ENCODE measurements at regions not wholly inside any gene's neighbourhood (a gene's known extent, or its start where the extent isn't known, plus 50 kb on each side); places are given as distances from the start of the nearest gene placed in this dataset.

DNA sequence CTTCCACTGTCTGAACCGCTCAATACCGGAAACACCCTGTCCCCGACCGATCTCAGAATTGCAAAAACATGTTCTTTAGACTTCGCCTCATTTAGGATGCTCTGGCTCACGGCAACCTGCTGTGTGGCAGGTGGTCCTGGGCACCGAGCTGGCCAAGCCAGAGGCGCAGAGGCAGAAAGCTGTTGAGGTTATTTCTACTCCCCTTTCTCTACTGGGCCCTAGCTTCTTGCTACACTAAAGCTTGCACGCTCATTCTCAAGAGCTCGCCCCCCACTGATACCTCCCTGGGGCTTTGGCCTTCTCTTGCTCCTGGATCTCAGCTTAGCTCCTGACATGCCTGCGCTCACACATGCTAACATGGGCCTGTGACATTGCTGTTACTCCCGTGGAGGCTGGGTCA, 417.4 kb downstream of the LPIN1 start:
- Mint-ChIP-seq H3K27me3 (no peaks in the 10 kb centered on the region), H3K27ac (no peak overlapping the region), H3K4me3 (no peak overlapping the region), H3K9me3 (ENCODE audit: insufficient read depth) (no peaks in the 10 kb centered on the region), H3K4me1 (peaks cover 13% of the 10 kb centered on the region)
- no peak overlapping the region for H3K27ac ChIP-seq (ENCODE audit: low read length in 2 of 2)
- H3K4me3 ChIP-seq (ENCODE audit: control extremely low read depth in 1 of 5, extremely low read depth in 1 of 5, insufficient read depth in 1 of 5, low read depth in 2 of 5, low read length in 4 of 5), result no peak overlapping the region
- ChIA-PET CTCF (no interaction called here), POLR2A (no interaction called here)
- no peak overlapping the region for H2AFZ ChIP-seq (ENCODE audit: insufficient read depth, low read depth, low read length, poor library complexity, severe bottlenecking)
- no peaks in the 10 kb centered on the region for H3K79me2 ChIP-seq (ENCODE audit: control insufficient read depth, insufficient read depth, low read length)
- no peak for DNase-seq
- no peaks in the 10 kb centered on the region for H4K20me1 ChIP-seq (ENCODE audit: control insufficient read depth, insufficient read depth, low read length, poor library complexity, severe bottlenecking)
- no peaks in the 10 kb centered on the region for H3K9me3 ChIP-seq (ENCODE audit: control extremely low read depth in 1 of 3, control insufficient read depth in 2 of 3, insufficient read depth in 1 of 3, low read length in 2 of 3)
- H3K36me3 ChIP-seq (replicated peaks in 1 of 2; ENCODE audit: control extremely low read depth in 1 of 2, control insufficient read depth in 1 of 2, extremely low read depth in 1 of 2, insufficient read depth in 2 of 2, low read length in 1 of 2), result no peaks in the 10 kb centered on the region
- peaks cover 6 to 7% of the 10 kb centered on the region in 2 donors for H3K4me1 ChIP-seq (ENCODE audit: control insufficient read depth in 2 of 2, insufficient read depth in 2 of 2, low read length in 2 of 2)
- intact Hi-C loops (cut with micrococcal nuclease), result no loop called here
- TF ChIP-seq EZH2 (IDR thresholded peaks at IDR 0.05; ENCODE audit: borderline replicate concordance, insufficient read depth, low read depth, low read length, poor library complexity, severe bottlenecking), result no peak
- TF ChIP-seq, protein P1, sequence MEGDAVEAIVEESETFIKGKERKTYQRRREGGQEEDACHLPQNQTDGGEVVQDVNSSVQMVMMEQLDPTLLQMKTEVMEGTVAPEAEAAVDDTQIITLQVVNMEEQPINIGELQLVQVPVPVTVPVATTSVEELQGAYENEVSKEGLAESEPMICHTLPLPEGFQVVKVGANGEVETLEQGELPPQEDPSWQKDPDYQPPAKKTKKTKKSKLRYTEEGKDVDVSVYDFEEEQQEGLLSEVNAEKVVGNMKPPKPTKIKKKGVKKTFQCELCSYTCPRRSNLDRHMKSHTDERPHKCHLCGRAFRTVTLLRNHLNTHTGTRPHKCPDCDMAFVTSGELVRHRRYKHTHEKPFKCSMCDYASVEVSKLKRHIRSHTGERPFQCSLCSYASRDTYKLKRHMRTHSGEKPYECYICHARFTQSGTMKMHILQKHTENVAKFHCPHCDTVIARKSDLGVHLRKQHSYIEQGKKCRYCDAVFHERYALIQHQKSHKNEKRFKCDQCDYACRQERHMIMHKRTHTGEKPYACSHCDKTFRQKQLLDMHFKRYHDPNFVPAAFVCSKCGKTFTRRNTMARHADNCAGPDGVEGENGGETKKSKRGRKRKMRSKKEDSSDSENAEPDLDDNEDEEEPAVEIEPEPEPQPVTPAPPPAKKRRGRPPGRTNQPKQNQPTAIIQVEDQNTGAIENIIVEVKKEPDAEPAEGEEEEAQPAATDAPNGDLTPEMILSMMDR (IDR thresholded peaks at IDR 0.05), result no peak
- 93% methylated on average over 11 of the region's 12 CpGs for WGBS (ENCODE audit: insufficient coverage)
- ATAC-seq (ENCODE audit: low read depth), result no peak
- no peak overlapping the region for H3K4me2 ChIP-seq (replicated peaks; ENCODE audit: low read depth, low read length, poor library complexity, severe bottlenecking)
- H3K27me3 ChIP-seq (replicated peaks in 1 of 4; ENCODE audit: control extremely low read depth in 1 of 4, control insufficient read depth in 3 of 4, insufficient read depth in 4 of 4, low read length in 3 of 4), result no peaks in the 10 kb centered on the region
- H3K9ac ChIP-seq (ENCODE audit: low read length), result no peak overlapping the region

DNA sequence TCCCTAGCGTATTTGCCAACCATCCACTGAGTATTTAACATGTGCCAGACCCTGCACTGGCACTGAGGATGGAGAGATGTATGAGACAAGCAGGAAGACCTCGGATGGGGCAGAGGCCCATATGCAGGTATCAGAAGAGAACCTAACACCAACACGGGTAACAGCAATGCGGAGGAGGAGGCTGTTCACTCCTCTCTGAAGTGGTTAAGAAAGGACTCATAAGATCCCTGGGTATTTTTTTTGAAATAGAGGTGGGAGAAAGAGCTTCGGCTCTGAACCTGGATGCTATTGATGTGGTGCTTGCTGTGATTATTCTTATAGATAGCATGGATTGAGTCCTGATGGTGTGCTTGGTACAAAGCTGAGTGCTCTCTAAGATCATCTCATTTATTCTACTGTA, 418.3 kb downstream of the LPIN1 start:
- CTCF ChIA-PET, result interaction anchor here (1.0 kb wide), 1 partner anchor 11 kb away, joined by 6 read pairs; no protein-coding TSS in a partner anchor
- H3K79me2 ChIP-seq (ENCODE audit: control insufficient read depth, insufficient read depth, low read length), result no peaks in the 10 kb centered on the region
- ATAC-seq (ENCODE audit: low read depth) (no peak), DNase-seq (no peak)
- no peak for TF ChIP-seq EZH2 (IDR thresholded peaks at IDR 0.05; ENCODE audit: borderline replicate concordance, insufficient read depth, low read depth, low read length, poor library complexity, severe bottlenecking)
- TF ChIP-seq, protein P1 (IDR thresholded peaks at IDR 0.05), result no peak
- H3K4me1 Mint-ChIP-seq, result peaks cover 21% of the 10 kb centered on the region
- H3K27ac ChIP-seq (ENCODE audit: low read length in 2 of 2), result no peak overlapping the region
- H3K4me2 ChIP-seq (replicated peaks; ENCODE audit: low read depth, low read length, poor library complexity, severe bottlenecking), result no peak overlapping the region
- H3K4me1 ChIP-seq (ENCODE audit: control insufficient read depth in 2 of 2, insufficient read depth in 2 of 2, low read length in 2 of 2), result peaks cover 14 to 15% of the 10 kb centered on the region in 2 donors
- no peaks in the 10 kb centered on the region for H3K27me3 ChIP-seq (replicated peaks in 1 of 4; ENCODE audit: control extremely low read depth in 1 of 4, control insufficient read depth in 3 of 4, insufficient read depth in 4 of 4, low read length in 3 of 4)
- no peak overlapping the region for H3K4me3 Mint-ChIP-seq
- no peak overlapping the region for H2AFZ ChIP-seq (ENCODE audit: insufficient read depth, low read depth, low read length, poor library complexity, severe bottlenecking)
- H3K9me3 ChIP-seq (ENCODE audit: control extremely low read depth in 1 of 3, control insufficient read depth in 2 of 3, insufficient read depth in 1 of 3, low read length in 2 of 3), result no peaks in the 10 kb centered on the region
- H3K4me3 ChIP-seq (ENCODE audit: control extremely low read depth in 1 of 5, extremely low read depth in 1 of 5, insufficient read depth in 1 of 5, low read depth in 2 of 5, low read length in 4 of 5), result no peak overlapping the region
- no peak overlapping the region for H3K9ac ChIP-seq (ENCODE audit: low read length)
- POLR2A ChIA-PET, result no interaction called here
- intact Hi-C loops (cut with micrococcal nuclease), result no loop called here
- no peaks in the 10 kb centered on the region for H4K20me1 ChIP-seq (ENCODE audit: control insufficient read depth, insufficient read depth, low read length, poor library complexity, severe bottlenecking)
- no peaks in the 10 kb centered on the region for H3K36me3 ChIP-seq (replicated peaks in 1 of 2; ENCODE audit: control extremely low read depth in 1 of 2, control insufficient read depth in 1 of 2, extremely low read depth in 1 of 2, insufficient read depth in 2 of 2, low read length in 1 of 2)
- H3K27ac Mint-ChIP-seq, result no peak overlapping the region
- H3K9me3 Mint-ChIP-seq (ENCODE audit: insufficient read depth), result no peaks in the 10 kb centered on the region
- H3K27me3 Mint-ChIP-seq, result no peaks in the 10 kb centered on the region
- WGBS (ENCODE audit: insufficient coverage), result 95% methylated on average over 4 of the region's 5 CpGs

All from B cell (primary cell).